Cardiac fibroblast (primary cell): ENCODE measurements at regions not wholly inside any gene's neighbourhood (a gene's known extent, or its start where the extent isn't known, plus 50 kb on each side); places are given as distances from the start of the nearest gene placed in this dataset.
"Not testable (repeated sequence)": the region's sequence is repeated elsewhere in the genome, so short reads cannot be mapped to it uniquely, and the experiment has no call there.

Experiments
- DNase-seq, 2 donors: peaks; one replicate each; pipeline versions ENCODE4 v3.0.0 to v3.0.0-alpha.2; 2010; ENCODE audit warnings: low read depth in 2 of 2
- H3K4me3 ChIP-seq, 2 donors: replicated peaks in 1 of 2; 1 replicate in 1 of 2; 2 replicates in 1 of 2; pipeline ENCODE4 v1.5.1; 2011; ENCODE audit warnings: low read depth in 2 of 2, low read length in 2 of 2, mild to moderate bottlenecking in 2 of 2, moderate library complexity in 1 of 2
- CTCF ChIP-seq: IDR thresholded peaks from one replicate; pipeline ENCODE4 v1.5.1; 2011; ENCODE audit warnings: low read depth, mild to moderate bottlenecking, low read length, inconsistent platforms

GRCh38 chr12:88360343-88360742 is 218.2 kb downstream of the TMTC3 start:
- no peak for DNase-seq
- no peak for TF ChIP-seq CTCF
- no peak overlapping the region for H3K4me3 ChIP-seq

GRCh38 chr12:88361493-88361892 is 218.8 kb downstream of the KITLG start:
- no peak for TF ChIP-seq CTCF
- peak in 1 of 2 donors; percentile 69 for DNase-seq
- no peak overlapping the region for H3K4me3 ChIP-seq

- H3K4me3 ChIP-seq = no peak overlapping the region
- no peak for TF ChIP-seq CTCF
- DNase-seq = peak; percentile 35 to 42
Observed at GRCh38 chr12:88362439-88362838, 217.8 kb downstream of the KITLG start.

GRCh38 chr12:88365403-88365802 is 214.9 kb downstream of the KITLG start:
- DNase-seq = no peak
- TF ChIP-seq CTCF = no peak
- no peak overlapping the region for H3K4me3 ChIP-seq

- no peak overlapping the region for H3K4me3 ChIP-seq
- TF ChIP-seq CTCF = no peak
- DNase-seq = no peak
Observed at GRCh38 chr12:88366101-88366500, 214.2 kb downstream of the KITLG start.

GRCh38 chr12:88367231-88367630 is 213.0 kb downstream of the KITLG start:
- H3K4me3 ChIP-seq = no peak overlapping the region
- no peak for TF ChIP-seq CTCF
- DNase-seq = no peak

GRCh38 chr12:88368077-88368476 is 212.2 kb downstream of the KITLG start:
- DNase-seq, H3K4me3 ChIP-seq: not testable (repeated sequence)
